ACHN (cell line): ENCODE measurements at regions not wholly inside any gene's neighbourhood (a gene's known extent, or its start where the extent isn't known, plus 50 kb on each side); places are given as distances from the start of the nearest gene placed in this dataset.
"Not testable (repeated sequence)": the region's sequence is repeated elsewhere in the genome, so short reads cannot be mapped to it uniquely, and the experiment has no call there.

Experiments
- DNase-seq: peaks from one replicate; pipeline ENCODE4 v3.0.0-alpha.2; 2015
- in situ Hi-C: cut with HindIII; loops from 2 replicates; pipeline ENCODE4 v1.10.0; 2017; ENCODE audit warnings: low sequenced_read_pairs, low pct_ligation_motif_present, low pct_unique_long_range_greater_than_20kb

- DNase-seq = no peak
- in situ Hi-C loops = no loop called here
Observed at GRCh38 chr10:8128511-8128910, 74.0 kb downstream of the GATA3 start.

GRCh38 chr10:8129438-8129837 lies 75.0 kb downstream of the GATA3 start:
- in situ Hi-C loops = no loop called here
- DNase-seq = no peak

- in situ Hi-C loops = no loop called here
- DNase-seq = peak; percentile 62
Observed at GRCh38 chr10:8130973-8131911, 76.8 kb downstream of the GATA3 start.

GRCh38 chr10:8133146-8133545 lies 78.7 kb downstream of the GATA3 start:
- in situ Hi-C loops = no loop called here
- DNase-seq = no peak

GRCh38 chr10:8136736-8137135 lies 82.2 kb downstream of the GATA3 start:
- in situ Hi-C loops = no loop called here
- DNase-seq = no peak

- in situ Hi-C loops = no loop called here
- DNase-seq = no peak
Observed at GRCh38 chr10:8137272-8137681, 82.8 kb downstream of the GATA3 start.

GRCh38 chr10:8137726-8138125 lies 83.2 kb downstream of the GATA3 start:
- in situ Hi-C loops = no loop called here
- no peak for DNase-seq

- DNase-seq = peak; percentile 13
- in situ Hi-C loops = no loop called here
Observed at GRCh38 chr10:8138471-8138870, 84.0 kb downstream of the GATA3 start.

GRCh38 chr10:8144496-8144895 lies 90.0 kb downstream of the GATA3 start:
- DNase-seq = no peak
- in situ Hi-C loops = no loop called here

GRCh38 chr10:8146650-8147049 lies 92.2 kb downstream of the GATA3 start:
- in situ Hi-C loops = no loop called here
- DNase-seq = no peak

GRCh38 chr10:8149991-8150390 lies 95.5 kb downstream of the GATA3 start:
- no peak for DNase-seq
- in situ Hi-C loops = no loop called here

GRCh38 chr10:8150401-8150905 lies 96.0 kb downstream of the GATA3 start:
- no peak for DNase-seq
- in situ Hi-C loops = no loop called here

- in situ Hi-C loops = no loop called here
- no peak for DNase-seq
Observed at GRCh38 chr10:8151086-8151485, 96.6 kb downstream of the GATA3 start.

- in situ Hi-C loops = no loop called here
- no peak for DNase-seq
Observed at GRCh38 chr10:8156918-8157317, 102.4 kb downstream of the GATA3 start.

- in situ Hi-C loops = no loop called here
- no peak for DNase-seq
Observed at GRCh38 chr10:8158193-8159071, 103.9 kb downstream of the GATA3 start.

GRCh38 chr10:8159341-8160165 lies 105.1 kb downstream of the GATA3 start:
- in situ Hi-C loops = no loop called here
- no peak for DNase-seq

- no peak for DNase-seq
- in situ Hi-C loops = no loop called here
Observed at GRCh38 chr10:8163824-8164223, 109.3 kb downstream of the GATA3 start.

- in situ Hi-C loops, DNase-seq: not testable (repeated sequence)
Observed at GRCh38 chr10:8164640-8165039, 110.2 kb downstream of the GATA3 start.
